SK-N-SH treated with all-trans-retinoic acid at 6 μM for 48 hours (cell line): ENCODE measurements at regions not wholly inside any gene's neighbourhood (a gene's known extent, or its start where the extent isn't known, plus 50 kb on each side); places are given as distances from the start of the nearest gene placed in this dataset.

Source experiments
- ATAC-seq: fragments of 200-7000 bp; cut with Tn5 transposase; 3 replicates; pipeline ENCODE4 v1.9.1; 2020; ENCODE audit warnings: mild to moderate bottlenecking, moderate library complexity
- ARNTL ChIP-seq: fragments of 450-650 bp; formaldehyde crosslinking; IDR thresholded peaks from 2 replicates; pipeline ENCODE4 v1.5.0; 2020; ENCODE audit warnings: low read depth, mild to moderate bottlenecking, moderate library complexity, borderline replicate concordance
- CREB5 ChIP-seq: fragments of 250-450 bp; sonication (Bioruptor Pico); IDR thresholded peaks from 2 replicates; pipeline ENCODE4 v1.5.1; 2020; ENCODE audit warnings: low read depth, mild to moderate bottlenecking, moderate library complexity
- CSDC2 ChIP-seq: fragments of 250-450 bp; sonication (Bioruptor Pico); IDR thresholded peaks from 2 replicates; pipeline ENCODE4 v1.5.0; 2020; ENCODE audit warnings: mild to moderate bottlenecking, moderate library complexity
- CSRNP3 ChIP-seq: fragments of 250-450 bp; sonication (Bioruptor Pico); IDR thresholded peaks from 2 replicates; pipeline ENCODE4 v1.5.1; 2021; ENCODE audit warnings: mild to moderate bottlenecking, moderate library complexity
- ESRRG ChIP-seq: fragments of 250-450 bp; sonication (Bioruptor Pico); IDR thresholded peaks from 2 replicates; pipeline ENCODE4 v1.6.1; 2021; ENCODE audit warnings: mild to moderate bottlenecking
- GLIS3 ChIP-seq: fragments of 250-450 bp; sonication (Bioruptor Pico); IDR thresholded peaks from 2 replicates; pipeline ENCODE4 v1.5.0; 2020; ENCODE audit warnings: mild to moderate bottlenecking, moderate library complexity
- ISL1 ChIP-seq: fragments of 250-450 bp; sonication (Bioruptor Pico); IDR thresholded peaks from 2 replicates; pipeline ENCODE4 v2.1.2; 2022; ENCODE audit warnings: mild to moderate bottlenecking, moderate library complexity
- OSR1 ChIP-seq: fragments of 250-450 bp; sonication (Bioruptor Pico); IDR thresholded peaks from 2 replicates; pipeline ENCODE4 v1.8.0; 2022; ENCODE audit warnings: moderate library complexity, mild to moderate bottlenecking, inconsistent platforms
- PATZ1 ChIP-seq: fragments of 250-450 bp; sonication (Bioruptor Pico); IDR thresholded peaks from 2 replicates; pipeline ENCODE4 v1.8.0; 2020; ENCODE audit warnings: mild to moderate bottlenecking, moderate library complexity, borderline replicate concordance
- POU6F1 ChIP-seq: fragments of 250-450 bp; sonication (Bioruptor Pico); IDR thresholded peaks from 2 replicates; pipeline ENCODE4 v1.8.0; 2021; ENCODE audit warnings: low read depth, mild to moderate bottlenecking, moderate library complexity, borderline replicate concordance
- PPARA ChIP-seq: fragments of 250-450 bp; sonication (Bioruptor Pico); IDR thresholded peaks from 2 replicates; pipeline ENCODE4 v1.5.0; 2020; ENCODE audit warnings: mild to moderate bottlenecking, borderline replicate concordance
- RARB ChIP-seq: fragments of 250-450 bp; sonication (Bioruptor Pico); IDR thresholded peaks from 2 replicates; pipeline ENCODE4 v1.8.0; 2021; ENCODE audit warnings: mild to moderate bottlenecking, moderate library complexity
- SNAI2 ChIP-seq: fragments of 250-450 bp; sonication (Bioruptor Pico); IDR thresholded peaks from 2 replicates; pipeline ENCODE4 v1.5.0; 2020; ENCODE audit warnings: mild to moderate bottlenecking, moderate library complexity
- TCF4 ChIP-seq: fragments of 250-450 bp; sonication (Bioruptor Pico); IDR thresholded peaks from 2 replicates; pipeline ENCODE4 v1.8.0; 2021; ENCODE audit warnings: mild to moderate bottlenecking, moderate library complexity, borderline replicate concordance
- TOX ChIP-seq: fragments of 250-450 bp; sonication (Bioruptor Pico); IDR thresholded peaks from 2 replicates; pipeline ENCODE4 v1.8.0; 2021; ENCODE audit warnings: mild to moderate bottlenecking, moderate library complexity, borderline replicate concordance
- ZC3H10 ChIP-seq: fragments of 250-450 bp; sonication (Bioruptor Pico); IDR thresholded peaks from 2 replicates; pipeline ENCODE4 v1.5.1; 2021; ENCODE audit warnings: mild to moderate bottlenecking, moderate library complexity
- ZFP3 ChIP-seq: fragments of 250-450 bp; sonication (Bioruptor Pico); IDR thresholded peaks from 2 replicates; pipeline ENCODE4 v1.5.0; 2020; ENCODE audit warnings: mild to moderate bottlenecking, moderate library complexity
- ZFP30 ChIP-seq: fragments of 450-650 bp; formaldehyde crosslinking; IDR thresholded peaks from 2 replicates; pipeline ENCODE4 v1.5.0; 2022; ENCODE audit warnings: mild to moderate bottlenecking, moderate library complexity
- ZNF565 ChIP-seq: fragments of 450-650 bp; formaldehyde crosslinking; conservative IDR thresholded peaks from 2 replicates; pipeline ENCODE4 v1.5.0; 2020; ENCODE audit warnings: low read depth, mild to moderate bottlenecking, moderate library complexity
- ZNF70 ChIP-seq: fragments of 450-650 bp; formaldehyde crosslinking; IDR thresholded peaks from 2 replicates; pipeline ENCODE4 v1.5.0; 2020; ENCODE audit warnings: mild to moderate bottlenecking, moderate library complexity
- ZNF8 ChIP-seq: fragments of 450-650 bp; formaldehyde crosslinking; IDR thresholded peaks from 2 replicates; pipeline ENCODE4 v1.5.0; 2020; ENCODE audit warnings: mild to moderate bottlenecking, moderate library complexity
- TF ChIP-seq, protein P1 (sequence below): fragments of 250-450 bp; sonication (Bioruptor Pico); IDR thresholded peaks from 2 replicates; pipeline ENCODE4 v1.5.0; 2020; ENCODE audit warnings: mild to moderate bottlenecking, moderate library complexity

- ATAC-seq = no peak
- TF ChIP-seq TOX (CRISPR knock-in tag) (no peak), ARNTL (no peak), ESRRG (no peak), ZNF565 (CRISPR knock-in tag) (no peak), ZNF70 (CRISPR knock-in tag) (no peak), GLIS3 (no peak), ISL1 (CRISPR knock-in tag) (no peak), CSRNP3 (CRISPR knock-in tag) (no peak), OSR1 (CRISPR knock-in tag) (no peak), RARB (CRISPR knock-in tag) (no peak), ZNF8 (no peak), CSDC2 (CRISPR knock-in tag) (no peak), PPARA (CRISPR knock-in tag) (no peak), POU6F1 (no peak), ZC3H10 (CRISPR knock-in tag) (no peak), SNAI2 (CRISPR knock-in tag) (no peak), TCF4 (no peak), ZFP3 (CRISPR knock-in tag) (no peak), PATZ1 (CRISPR knock-in tag) (no peak)
- TF ChIP-seq, protein P1, sequence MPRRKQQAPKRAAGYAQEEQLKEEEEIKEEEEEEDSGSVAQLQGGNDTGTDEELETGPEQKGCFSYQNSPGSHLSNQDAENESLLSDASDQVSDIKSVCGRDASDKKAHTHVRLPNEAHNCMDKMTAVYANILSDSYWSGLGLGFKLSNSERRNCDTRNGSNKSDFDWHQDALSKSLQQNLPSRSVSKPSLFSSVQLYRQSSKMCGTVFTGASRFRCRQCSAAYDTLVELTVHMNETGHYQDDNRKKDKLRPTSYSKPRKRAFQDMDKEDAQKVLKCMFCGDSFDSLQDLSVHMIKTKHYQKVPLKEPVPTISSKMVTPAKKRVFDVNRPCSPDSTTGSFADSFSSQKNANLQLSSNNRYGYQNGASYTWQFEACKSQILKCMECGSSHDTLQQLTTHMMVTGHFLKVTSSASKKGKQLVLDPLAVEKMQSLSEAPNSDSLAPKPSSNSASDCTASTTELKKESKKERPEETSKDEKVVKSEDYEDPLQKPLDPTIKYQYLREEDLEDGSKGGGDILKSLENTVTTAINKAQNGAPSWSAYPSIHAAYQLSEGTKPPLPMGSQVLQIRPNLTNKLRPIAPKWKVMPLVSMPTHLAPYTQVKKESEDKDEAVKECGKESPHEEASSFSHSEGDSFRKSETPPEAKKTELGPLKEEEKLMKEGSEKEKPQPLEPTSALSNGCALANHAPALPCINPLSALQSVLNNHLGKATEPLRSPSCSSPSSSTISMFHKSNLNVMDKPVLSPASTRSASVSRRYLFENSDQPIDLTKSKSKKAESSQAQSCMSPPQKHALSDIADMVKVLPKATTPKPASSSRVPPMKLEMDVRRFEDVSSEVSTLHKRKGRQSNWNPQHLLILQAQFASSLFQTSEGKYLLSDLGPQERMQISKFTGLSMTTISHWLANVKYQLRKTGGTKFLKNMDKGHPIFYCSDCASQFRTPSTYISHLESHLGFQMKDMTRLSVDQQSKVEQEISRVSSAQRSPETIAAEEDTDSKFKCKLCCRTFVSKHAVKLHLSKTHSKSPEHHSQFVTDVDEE (CRISPR knock-in tag) = no peak
Measured at GRCh38 chr4:110801591-110801990, 178.7 kb upstream of the PITX2 start.

GRCh38 chr4:110808351-110808878 lies 185.5 kb upstream of the PITX2 start:
- no peak for ATAC-seq
- no peak for TF ChIP-seq RARB (CRISPR knock-in tag)
- TF ChIP-seq SNAI2 (CRISPR knock-in tag) = no peak
- no peak for TF ChIP-seq PPARA (CRISPR knock-in tag)
- no peak for TF ChIP-seq ARNTL
- TF ChIP-seq PATZ1 (CRISPR knock-in tag) = no peak

GRCh38 chr4:110815950-110816349 lies 193.1 kb upstream of the PITX2 start:
- TF ChIP-seq CSDC2 (CRISPR knock-in tag) = no peak
- no peak for TF ChIP-seq ZC3H10 (CRISPR knock-in tag)
- TF ChIP-seq ZNF8 = no peak
- TF ChIP-seq ZNF565 (CRISPR knock-in tag) = no peak
- no peak for TF ChIP-seq SNAI2 (CRISPR knock-in tag)
- TF ChIP-seq ZNF70 (CRISPR knock-in tag) = no peak
- TF ChIP-seq TCF4 = no peak
- no peak for TF ChIP-seq CREB5
- no peak for TF ChIP-seq ARNTL
- TF ChIP-seq ISL1 (CRISPR knock-in tag) = no peak
- TF ChIP-seq ZFP30 (CRISPR knock-in tag) = no peak
- TF ChIP-seq GLIS3 = no peak
- TF ChIP-seq POU6F1 = no peak
- no peak for TF ChIP-seq ZFP3 (CRISPR knock-in tag)
- no peak for TF ChIP-seq RARB (CRISPR knock-in tag)
- TF ChIP-seq OSR1 (CRISPR knock-in tag) = no peak
- TF ChIP-seq ESRRG = no peak
- TF ChIP-seq, all 23 proteins: peak for 0
- ATAC-seq = no peak
